CD4-positive, alpha-beta T cell treated with Interleukin-17A for 4 hours (primary cell): ENCODE measurements at regions not wholly inside any gene's neighbourhood (a gene's known extent, or its start where the extent isn't known, plus 50 kb on each side); places are given as distances from the start of the nearest gene placed in this dataset.
"Not testable (repeated sequence)": the region's sequence is repeated elsewhere in the genome, so short reads cannot be mapped to it uniquely, and the experiment has no call there.

Experiments used
- DNase-seq: peaks from one replicate; pipeline ENCODE4 v3.0.0-alpha.2; 2020; ENCODE audit warnings: mixed read lengths

DNA sequence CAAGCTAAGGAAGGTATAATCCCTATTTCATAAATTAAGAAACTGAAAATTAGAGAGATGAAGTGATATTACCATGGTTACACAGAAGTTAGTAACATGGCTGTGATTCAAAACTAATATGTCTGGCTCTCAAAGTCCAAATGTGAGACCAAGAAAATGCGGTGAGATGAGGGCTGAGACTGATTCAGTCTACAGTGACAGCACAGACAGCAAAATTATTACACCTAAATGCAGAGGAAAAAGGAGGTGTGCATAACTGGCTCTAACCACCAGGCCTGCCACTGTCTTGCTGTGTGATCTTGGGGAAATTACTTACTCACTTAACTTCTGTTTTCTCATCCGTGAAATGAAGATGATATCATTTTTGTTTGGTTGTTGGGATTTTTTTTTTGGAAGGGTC is 270.0 kb upstream of the SOX9 start:
- no peak for DNase-seq

DNA sequence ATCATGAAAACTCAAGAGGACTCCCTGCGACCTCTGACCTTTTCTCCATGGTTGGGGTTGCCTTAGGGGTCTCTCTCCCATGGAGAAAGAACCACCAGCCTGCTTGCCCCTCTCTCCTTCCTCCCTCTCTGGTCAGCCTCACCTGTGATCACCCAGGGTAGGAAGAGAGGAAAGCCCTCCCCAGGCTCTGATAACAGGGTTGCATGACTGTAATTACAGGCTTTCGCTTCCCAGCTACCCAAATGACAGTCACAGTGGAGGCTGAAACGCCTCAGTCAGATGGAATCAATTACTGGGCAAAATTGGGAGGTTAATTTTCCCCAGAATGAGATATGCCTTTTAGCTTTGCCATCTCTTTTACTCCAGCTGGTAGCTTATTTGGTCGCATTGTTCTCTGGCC is 265.8 kb upstream of the SOX9 start:
- no peak for DNase-seq

DNA sequence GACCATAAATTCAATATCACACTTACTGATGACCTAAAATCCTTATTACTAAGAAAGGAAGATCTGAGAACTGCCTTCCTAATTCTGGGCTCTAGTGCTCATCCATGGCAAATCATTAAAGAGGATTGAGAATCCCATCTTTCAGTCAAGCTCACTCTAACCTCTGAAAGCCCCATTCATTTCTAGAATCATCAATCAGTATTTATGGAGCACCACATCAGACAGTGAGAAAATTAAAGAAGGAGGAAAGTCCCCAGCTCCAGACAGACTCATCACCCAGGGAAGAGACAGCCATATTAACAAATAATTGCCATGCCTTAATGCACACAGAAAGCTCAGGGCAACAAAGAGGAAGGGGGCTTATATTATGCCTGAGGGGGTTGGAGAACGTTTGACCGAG is 256.1 kb upstream of the SOX9 start:
- DNase-seq, result no peak

DNA sequence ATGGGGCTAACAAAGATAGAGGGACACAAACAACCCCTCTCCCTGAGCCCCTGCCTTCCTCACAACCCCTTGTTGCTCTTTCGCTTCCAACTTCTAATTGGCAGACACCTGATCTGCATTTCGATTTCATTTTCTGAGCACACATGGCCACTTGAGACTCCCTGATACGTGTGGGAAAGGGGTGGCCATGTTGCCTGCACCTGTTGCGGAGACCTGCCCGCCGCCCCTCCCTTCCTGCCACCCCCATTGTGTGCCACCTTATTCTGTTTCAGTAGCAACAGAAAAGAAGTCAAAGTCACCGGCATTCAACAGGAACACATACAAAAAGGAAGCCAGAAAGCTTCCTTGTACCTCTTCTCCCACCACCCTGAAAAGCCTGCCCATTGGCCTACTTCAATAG is 254.7 kb upstream of the SOX9 start:
- DNase-seq, result no peak

DNA sequence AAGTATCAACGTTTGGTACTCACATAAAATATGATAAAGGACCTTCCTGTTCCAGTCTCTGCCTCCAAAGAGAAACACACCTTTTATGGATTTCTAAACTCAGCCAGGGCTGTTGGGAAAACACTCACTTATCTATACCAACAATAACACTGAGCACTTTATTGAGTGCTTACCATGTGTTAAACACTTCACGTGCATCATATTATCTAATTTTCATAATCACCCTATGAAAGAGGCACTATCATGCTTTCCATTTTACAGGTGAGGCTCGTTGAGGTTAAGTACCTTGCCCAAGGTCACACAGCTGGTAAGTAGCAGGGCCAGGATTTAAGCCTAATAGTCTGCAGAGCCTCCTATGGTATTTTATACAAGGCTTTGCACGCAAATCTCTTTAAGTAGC is 251.5 kb upstream of the SOX9 start:
- no peak for DNase-seq

GRCh38 chr17:71869841-71870545 is 250.8 kb upstream of the SOX9 start:
- no peak for DNase-seq

DNA sequence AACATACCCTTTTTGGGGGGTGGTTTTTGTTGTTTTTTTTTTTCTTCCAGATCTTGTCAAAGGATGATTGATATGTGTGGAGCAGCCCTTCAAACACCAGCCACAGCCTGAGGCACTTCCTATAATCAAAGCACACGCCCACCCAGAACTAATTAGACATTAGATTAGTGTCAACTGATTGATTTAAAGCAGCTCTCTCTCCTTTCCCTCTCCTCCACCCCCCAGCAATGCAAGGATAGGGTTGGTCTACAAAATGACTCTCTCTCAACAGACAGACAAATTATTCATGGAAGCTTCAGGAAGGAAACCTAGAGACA is 250.3 kb upstream of the SOX9 start:
- DNase-seq, result no peak

- no peak for DNase-seq
Observed at GRCh38 chr17:71872843-71873485, 247.9 kb upstream of the SOX9 start.

DNA sequence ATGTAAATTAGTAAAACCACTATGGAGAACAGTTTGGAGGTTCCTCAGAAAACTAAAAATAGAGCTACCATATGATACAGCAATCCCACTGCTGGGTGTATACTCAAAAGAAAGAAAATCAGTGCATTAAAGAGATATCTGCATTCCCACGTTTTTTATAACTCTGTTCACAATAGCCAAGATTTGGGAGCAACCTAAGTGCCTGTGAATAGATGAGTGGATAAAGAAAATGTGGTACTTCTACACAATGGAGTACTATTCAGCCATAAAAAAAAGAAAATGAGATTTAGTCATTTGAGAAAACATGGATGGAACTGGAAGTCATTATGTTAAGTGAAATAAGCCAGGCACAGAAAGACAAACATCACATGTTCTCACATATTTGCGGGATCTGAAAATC is 246.0 kb upstream of the SOX9 start:
- not testable (repeated sequence) for DNase-seq

DNA sequence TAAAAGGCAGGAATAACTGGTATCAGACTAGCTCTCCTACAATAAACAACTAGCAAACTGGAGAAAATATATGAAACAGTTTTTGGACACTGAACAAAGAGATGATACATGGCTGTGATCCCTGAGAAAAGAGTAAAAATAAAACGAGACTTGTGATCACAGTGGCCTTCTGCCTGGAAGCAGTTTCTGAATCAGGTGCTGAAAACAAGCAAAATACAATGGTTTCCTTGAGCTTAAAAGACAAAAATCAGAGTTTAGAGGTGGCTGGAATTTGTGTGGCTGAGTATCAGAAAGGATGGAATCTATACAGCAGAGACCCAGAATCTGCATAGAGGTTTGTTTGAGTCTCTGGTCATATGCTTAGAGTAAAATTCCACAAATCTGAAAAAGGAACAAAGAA is 242.5 kb upstream of the SOX9 start:
- no peak for DNase-seq

DNA sequence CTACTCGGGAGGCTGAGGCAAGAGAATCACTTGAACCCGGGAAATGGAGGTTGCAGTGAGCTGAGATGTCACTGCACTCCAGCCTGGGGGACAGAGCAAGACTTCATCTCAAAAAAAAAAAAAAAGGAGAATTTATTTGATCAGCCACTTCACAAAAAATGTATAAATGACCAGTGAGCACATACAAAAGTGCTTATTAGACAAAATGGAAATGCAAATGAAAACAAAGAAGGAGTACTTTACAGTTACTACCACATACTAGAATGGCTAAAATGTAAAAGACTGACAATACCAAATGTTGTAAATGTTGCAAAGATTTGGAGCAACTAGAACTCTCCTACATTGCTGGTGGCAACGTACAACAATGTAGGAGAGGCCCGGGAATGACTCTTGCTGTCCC is 241.8 kb upstream of the SOX9 start:
- no peak for DNase-seq

GRCh38 chr17:71881041-71881440 is 239.8 kb upstream of the SOX9 start:
- DNase-seq, result no peak

- DNase-seq, result no peak
Observed at GRCh38 chr17:71881581-71881980, 239.2 kb upstream of the SOX9 start.

DNA sequence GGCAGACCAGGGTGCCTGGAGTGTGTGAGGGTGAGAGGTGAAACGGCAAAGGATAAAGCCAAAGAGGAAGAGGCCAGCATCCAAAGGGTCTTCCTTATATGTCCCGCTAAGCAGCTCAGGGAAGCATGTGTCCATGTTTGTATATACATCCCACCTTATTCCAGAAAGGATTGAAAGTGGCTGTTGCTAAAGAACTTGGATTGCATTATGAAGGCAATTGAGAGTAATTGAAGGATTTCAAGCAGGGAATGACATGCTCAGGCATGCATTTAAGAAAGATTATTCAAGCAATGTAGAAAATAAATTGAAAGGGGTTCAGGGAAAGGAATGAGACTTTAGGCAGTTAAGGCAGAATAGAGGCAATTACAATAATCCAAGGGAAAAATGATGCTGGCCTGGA is 237.6 kb upstream of the SOX9 start:
- no peak for DNase-seq

- no peak for DNase-seq
Observed at GRCh38 chr17:71883845-71884244, 237.0 kb upstream of the SOX9 start.

GRCh38 chr17:71885662-71886061 is 235.2 kb upstream of the SOX9 start:
- no peak for DNase-seq

DNA sequence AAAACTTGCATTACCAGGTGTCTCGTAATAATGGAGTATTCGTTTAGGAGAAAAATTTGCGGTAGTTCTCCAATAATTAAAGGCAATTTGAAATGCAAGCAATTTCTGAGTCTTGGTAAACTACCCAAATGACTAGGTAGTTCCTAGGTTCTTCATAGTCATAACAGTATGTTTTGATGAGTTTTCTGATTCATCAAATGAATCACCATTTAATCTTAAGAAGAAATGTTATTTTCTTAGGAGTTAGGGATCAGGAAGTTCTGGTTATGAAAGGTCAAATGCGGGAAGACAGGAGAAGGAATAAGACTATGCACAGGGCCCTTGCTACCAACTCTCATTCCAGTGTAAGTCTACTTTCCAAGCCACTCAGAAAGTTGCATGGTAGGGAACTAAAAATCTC is 221.5 kb upstream of the SOX9 start:
- DNase-seq, result no peak

DNA sequence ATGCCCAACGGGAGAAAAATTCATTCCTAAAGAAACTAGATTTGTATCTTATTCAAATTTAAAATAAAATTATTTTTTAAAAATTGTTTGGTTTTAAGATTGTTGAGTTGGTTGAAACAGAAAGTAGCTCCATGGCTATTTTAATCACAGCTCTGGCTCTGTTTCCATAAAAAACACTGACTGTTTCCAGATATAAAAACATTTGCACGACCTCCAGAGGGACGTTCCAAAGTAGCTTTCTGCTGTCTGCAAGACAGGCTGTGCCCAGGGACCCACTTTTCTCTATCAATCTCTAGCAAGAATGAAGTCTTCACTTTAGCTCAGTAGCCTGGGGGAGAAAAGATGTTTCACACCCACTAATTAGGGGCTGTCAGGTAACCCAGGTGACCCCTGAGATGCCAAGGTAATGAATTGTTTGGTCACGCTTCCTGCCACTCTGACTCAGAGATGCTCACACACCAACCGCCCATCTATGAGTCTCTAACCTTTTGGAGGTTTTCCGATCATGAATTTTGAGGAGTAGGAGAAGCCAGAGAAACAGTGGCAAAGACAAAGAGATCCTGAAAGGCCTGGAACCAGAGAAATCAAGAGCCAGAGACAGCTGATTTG is 220.1 kb upstream of the SOX9 start:
- DNase-seq, result no peak

DNA sequence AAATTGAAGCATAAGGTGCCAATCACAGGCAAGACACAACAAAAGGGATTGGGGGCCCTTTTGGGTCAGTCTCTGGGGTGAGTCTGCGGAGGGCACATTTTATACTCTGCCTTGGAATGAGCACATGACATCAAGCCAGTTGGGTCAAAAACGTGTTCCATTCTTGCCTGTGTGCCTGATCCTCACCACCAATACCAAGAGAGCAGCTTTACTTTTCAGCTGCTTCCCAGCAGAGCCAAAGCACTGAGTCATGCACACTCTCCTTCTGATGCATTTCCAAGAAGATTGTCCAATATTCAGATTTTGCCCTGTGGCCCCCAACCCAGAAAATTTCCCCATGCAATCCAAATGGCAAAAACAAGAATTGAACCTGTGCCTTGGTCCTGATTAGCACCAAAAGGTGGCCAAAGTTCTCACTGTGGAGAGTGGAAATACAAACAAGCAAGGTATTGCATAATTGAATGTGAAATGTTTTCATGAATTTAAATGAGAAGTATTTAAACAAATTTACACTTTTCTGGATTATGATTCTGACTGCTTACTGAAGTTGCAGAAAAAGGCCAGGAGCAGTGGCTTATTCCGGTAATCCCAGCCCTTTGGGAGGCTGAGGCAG is 217.8 kb upstream of the SOX9 start:
- no peak for DNase-seq

DNA sequence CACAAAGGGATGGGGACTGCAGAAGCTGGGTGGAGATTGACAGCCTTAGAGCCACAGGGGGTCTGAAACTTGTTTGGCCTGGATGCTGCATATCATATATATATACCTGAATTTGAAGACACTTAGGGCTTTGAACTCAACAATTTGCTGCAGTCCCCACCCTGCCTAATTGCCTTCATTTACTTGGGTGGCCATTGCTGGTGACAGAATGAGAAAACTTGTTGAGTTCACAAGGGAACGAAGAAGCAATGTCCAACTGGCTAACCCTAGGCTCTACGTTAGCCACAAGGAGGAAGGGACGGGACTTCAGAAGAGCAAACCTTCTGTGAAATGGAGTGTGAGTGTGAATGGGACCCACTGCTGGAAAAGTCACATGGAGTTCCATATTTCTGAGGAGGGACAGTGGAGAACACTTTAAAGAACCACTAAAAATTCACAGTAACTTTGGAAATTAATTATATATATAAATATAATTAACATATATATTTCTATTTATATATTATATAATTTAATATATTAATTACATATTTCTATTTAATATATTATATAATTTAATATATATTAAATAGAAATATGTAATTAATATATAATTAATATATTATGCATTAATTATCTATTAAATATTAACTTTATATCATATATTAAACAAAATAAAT is 215.3 kb upstream of the SOX9 start:
- DNase-seq, result no peak

DNA sequence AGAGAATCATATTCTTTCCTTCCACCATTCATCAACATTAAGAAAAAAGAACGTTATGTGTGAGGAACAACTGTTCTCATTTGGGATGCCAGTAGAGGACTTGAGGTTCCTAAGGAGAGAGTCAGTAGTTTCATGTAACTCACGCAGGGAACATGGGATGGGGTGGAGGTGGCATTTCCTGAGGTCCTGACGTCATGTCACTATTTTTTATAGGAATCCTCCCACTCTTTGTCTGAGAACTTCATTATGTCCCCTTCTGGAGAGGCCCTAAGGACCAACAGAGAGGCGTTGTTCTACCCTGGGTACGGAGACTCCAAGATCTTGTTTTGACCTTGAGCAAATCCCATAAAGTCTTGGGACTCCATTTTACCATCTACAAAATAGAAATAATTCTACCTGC is 211.7 kb upstream of the SOX9 start:
- DNase-seq, result no peak

- DNase-seq, result no peak
Observed at GRCh38 chr17:71910002-71910401, 210.8 kb upstream of the SOX9 start.

GRCh38 chr17:71914042-71914441 is 206.8 kb upstream of the SOX9 start:
- no peak for DNase-seq

- DNase-seq, result no peak
Observed at GRCh38 chr17:71914812-71915211, 206.0 kb upstream of the SOX9 start.
